ENCODE measurements at regions not wholly inside any gene's neighbourhood (a gene's known extent, or its start where the extent isn't known, plus 50 kb on each side); places are given as distances from the start of the nearest gene placed in this dataset.

DNA sequence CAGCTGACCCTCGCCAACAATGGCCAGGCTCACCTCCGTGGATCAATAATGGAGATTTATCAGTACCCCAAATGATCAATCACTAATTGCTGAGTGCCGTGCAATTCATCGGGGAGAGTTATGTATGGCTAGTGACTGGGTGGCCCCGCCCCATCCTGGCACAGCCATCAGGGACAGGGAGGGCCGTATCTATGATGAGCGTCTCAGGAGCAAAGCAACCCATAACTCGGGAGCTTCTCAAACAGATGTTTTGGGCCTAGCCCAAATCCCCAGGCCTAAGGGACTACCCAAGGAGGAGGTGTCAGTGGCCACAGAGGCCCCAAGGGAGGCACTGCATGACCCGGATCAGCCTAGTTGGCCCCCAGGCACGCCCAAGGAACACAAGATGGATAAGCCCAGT lies 180.0 kb upstream of the LINGO1 start:
- ATAC-seq (no peak), DNase-seq (no peak)
- 68 to 83% (median 78%) methylated on average over 9 to 10 of the region's 10 CpGs for WGBS, 4 donors
- Histone ChIP-seq H3K27me3 (peaks cover 0 to 34% (median 12%) of the 10 kb centered on the region in 9 donors), H3K4me1 (no peaks in the 10 kb centered on the region), H3K9me3 (no peaks in the 10 kb centered on the region), H3K4me3 (no peak overlapping the region), H3K36me3 (no peaks in the 10 kb centered on the region), H3K27ac (no peak overlapping the region)
- intact Hi-C loops (cut with DNase I) = loop anchor here in 1 of 10 donors (5.0 kb wide), 1 partner anchor 175 kb away; no protein-coding TSS in a partner anchor
- TF ChIP-seq POLR2A (IDR thresholded peaks at IDR 0.05) = no peak
- TF ChIP-seq CTCF (IDR thresholded peaks at IDR 0.05) = no peak

DNA sequence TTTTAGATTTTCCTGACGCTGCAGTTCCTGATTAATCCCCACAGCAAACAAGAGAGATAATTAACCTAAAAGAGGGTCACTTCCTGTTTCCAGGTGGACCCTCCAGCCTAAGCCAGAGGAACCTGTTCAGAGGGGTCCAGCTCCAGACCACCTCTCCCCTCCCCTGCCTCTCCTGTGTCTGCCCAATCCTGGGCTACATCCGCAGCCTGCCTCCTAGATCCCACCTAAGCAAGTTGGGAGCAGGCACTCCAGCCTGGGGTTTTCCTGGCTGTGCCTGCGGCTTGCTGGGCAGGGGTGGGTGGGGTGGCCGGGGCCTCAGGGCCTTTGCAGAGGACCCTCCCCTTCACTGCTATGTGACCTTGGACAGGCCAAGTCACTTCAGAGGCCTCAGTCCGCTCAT lies 178.6 kb upstream of the LINGO1 start:
- Histone ChIP-seq H3K27me3 (peaks cover 0 to 20% (median under 1%) of the 10 kb centered on the region in 9 donors), H3K4me1 (no peaks in the 10 kb centered on the region), H3K4me3 (no peak overlapping the region), H3K27ac (no peak overlapping the region), H3K36me3 (no peaks in the 10 kb centered on the region), H3K9me3 (no peaks in the 10 kb centered on the region)
- no peak for ATAC-seq
- TF ChIP-seq CTCF (IDR thresholded peaks at IDR 0.05) (no peak), POLR2A (IDR thresholded peaks at IDR 0.05) (no peak)
- DNase-seq = no peak
- 64 to 74% (median 73%) methylated on average over 5 of the region's 5 CpGs for WGBS, 4 donors
- intact Hi-C loops (cut with DNase I) = loop anchor here in 1 of 10 donors (5.0 kb wide), 1 partner anchor 174 kb away; no protein-coding TSS in a partner anchor

- peak in 1 of 4 donors; percentile 43 for ATAC-seq
- no peak overlapping the region for H3K27ac ChIP-seq
- H3K36me3 ChIP-seq = no peaks in the 10 kb centered on the region
- 53 to 86% (median 61%) methylated on average over 4 to 6 of the region's 6 CpGs for WGBS, 4 donors
- no peaks in the 10 kb centered on the region for H3K9me3 ChIP-seq
- H3K27me3 ChIP-seq = peaks cover 0 to 10% (median 0%) of the 10 kb centered on the region in 9 donors
- H3K4me3 ChIP-seq = no peak overlapping the region
- H3K4me1 ChIP-seq = no peaks in the 10 kb centered on the region
- TF ChIP-seq POLR2A (IDR thresholded peaks at IDR 0.05) (no peak), CTCF (IDR thresholded peaks at IDR 0.05) (no peak)
- intact Hi-C loops (cut with DNase I) = loop anchor here in 1 of 10 donors (5.0 kb wide), 1 partner anchor 173 kb away; no protein-coding TSS in a partner anchor
- peak in 1 of 5 donors; percentile 20 for DNase-seq
These were observed 177.4 kb upstream of the LINGO1 start for GRCh38 chr15:77810130-77810571.

GRCh38 chr15:77808581-77809177 lies 176.0 kb upstream of the LINGO1 start:
- 93 to 96% (median 95%) methylated on average over 7 to 8 of the region's 8 CpGs for WGBS, 4 donors
- no peak overlapping the region for H3K27ac ChIP-seq
- H3K27me3 ChIP-seq = peaks cover 0 to 10% (median 0%) of the 10 kb centered on the region in 9 donors
- no peak for TF ChIP-seq CTCF (IDR thresholded peaks at IDR 0.05)
- TF ChIP-seq POLR2A (IDR thresholded peaks at IDR 0.05) = no peak
- H3K36me3 ChIP-seq = no peaks in the 10 kb centered on the region
- intact Hi-C loops (cut with DNase I) = no loop called here
- no peak for ATAC-seq
- H3K4me3 ChIP-seq = no peak overlapping the region
- H3K9me3 ChIP-seq = no peaks in the 10 kb centered on the region
- no peak for DNase-seq
- H3K4me1 ChIP-seq = no peaks in the 10 kb centered on the region

Measured in heart left ventricle (tissue), 16 donors.